T-helper 1 cell (primary cell): ENCODE measurements at regions not wholly inside any gene's neighbourhood (a gene's known extent, or its start where the extent isn't known, plus 50 kb on each side); places are given as distances from the start of the nearest gene placed in this dataset.
"Not testable (repeated sequence)": the region's sequence is repeated elsewhere in the genome, so short reads cannot be mapped to it uniquely, and the experiment has no call there.

Experiments
- DNase-seq, 5 donors: peaks; one replicate each; pipeline ENCODE4 v3.0.0-alpha.2; 2012 to 2020

GRCh38 chr18:47399475-47399874, 148.0 kb upstream of the SKOR2 start:
- no peak for DNase-seq

- DNase-seq, result no peak
These were observed 146.3 kb upstream of the SKOR2 start for GRCh38 chr18:47397671-47398319.

GRCh38 chr18:47391665-47392064, 140.2 kb upstream of the SKOR2 start:
- DNase-seq, result no peak

- DNase-seq, result no peak
These were observed 139.1 kb upstream of the SKOR2 start for GRCh38 chr18:47390410-47391024.

- DNase-seq, result no peak
These were observed 137.8 kb upstream of the SKOR2 start for GRCh38 chr18:47389210-47389609.

GRCh38 chr18:47387864-47388263, 136.4 kb upstream of the SKOR2 start:
- no peak for DNase-seq

GRCh38 chr18:47383729-47384128, 132.3 kb upstream of the SKOR2 start:
- DNase-seq, result no peak

- no peak for DNase-seq
These were observed 130.6 kb upstream of the SKOR2 start for GRCh38 chr18:47381975-47382570.

GRCh38 chr18:47380153-47380552, 128.7 kb upstream of the SKOR2 start:
- no peak for DNase-seq

- DNase-seq, result no peak
These were observed 122.0 kb upstream of the SKOR2 start for GRCh38 chr18:47373465-47373864.

- no peak for DNase-seq
These were observed 118.6 kb upstream of the SKOR2 start for GRCh38 chr18:47370052-47370451.

GRCh38 chr18:47354061-47354460, 102.6 kb upstream of the SKOR2 start:
- not testable (repeated sequence) for DNase-seq

- DNase-seq, result no peak
These were observed 94.6 kb upstream of the SKOR2 start for GRCh38 chr18:47346016-47346415.

- no peak for DNase-seq
These were observed 93.8 kb upstream of the SKOR2 start for GRCh38 chr18:47345291-47345690.

GRCh38 chr18:47343291-47343690, 91.8 kb upstream of the SKOR2 start:
- DNase-seq, result no peak

GRCh38 chr18:47342566-47342965, 91.1 kb upstream of the SKOR2 start:
- no peak for DNase-seq

GRCh38 chr18:47341678-47342077, 90.2 kb upstream of the SKOR2 start:
- no peak for DNase-seq

- no peak for DNase-seq
These were observed 83.5 kb upstream of the SKOR2 start for GRCh38 chr18:47334966-47335365.

- no peak for DNase-seq
These were observed 82.6 kb upstream of the SKOR2 start for GRCh38 chr18:47333926-47334635.

GRCh38 chr18:47331641-47332040, 80.2 kb upstream of the SKOR2 start:
- DNase-seq, result no peak

- no peak for DNase-seq
These were observed 79.6 kb upstream of the SKOR2 start for GRCh38 chr18:47331026-47331425.

GRCh38 chr18:47323158-47323557, 71.7 kb upstream of the SKOR2 start:
- peak in 1 of 5 donors; percentile 45 for DNase-seq

- DNase-seq, result peak in 1 of 5 donors; percentile 29
These were observed 70.4 kb upstream of the SKOR2 start for GRCh38 chr18:47321815-47322214.
